NB4 (cell line): ENCODE measurements at regions not wholly inside any gene's neighbourhood (a gene's known extent, or its start where the extent isn't known, plus 50 kb on each side); places are given as distances from the start of the nearest gene placed in this dataset.

Experiments
- POLR2A ChIP-seq: IDR thresholded peaks from 2 replicates; pipeline ENCODE4 v1.6.1; 2011; ENCODE audit warnings: mild to moderate bottlenecking; ENCODE audit not compliant: insufficient read length; ENCODE audit errors: extremely low read depth
- TF ChIP-seq, protein P1 (sequence below): IDR thresholded peaks from one replicate; pipeline ENCODE4 v1.5.1; 2012; ENCODE audit warnings: low read depth, low read length

DNA sequence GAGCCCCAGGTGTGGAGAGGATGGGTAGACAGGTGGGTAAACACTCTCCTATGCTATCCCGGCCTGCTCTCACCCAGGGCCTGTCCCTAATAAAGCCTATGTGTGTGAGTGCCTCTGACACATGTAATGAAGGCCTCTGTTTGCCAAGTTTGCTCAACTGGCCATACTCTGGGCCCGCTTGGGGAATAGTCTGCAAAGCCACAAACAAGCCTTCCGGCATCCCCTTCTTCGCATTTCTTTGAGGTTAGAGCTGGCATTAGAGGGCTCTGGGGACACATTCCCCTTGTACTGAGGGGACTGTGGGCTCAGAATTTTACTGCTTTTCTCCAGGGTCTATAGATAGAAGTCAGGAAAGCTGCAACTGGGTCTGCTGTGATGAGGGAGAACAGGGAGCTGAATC, 240.5 kb downstream of the C12orf75 start:
- TF ChIP-seq POLR2A: no peak
- TF ChIP-seq, protein P1, sequence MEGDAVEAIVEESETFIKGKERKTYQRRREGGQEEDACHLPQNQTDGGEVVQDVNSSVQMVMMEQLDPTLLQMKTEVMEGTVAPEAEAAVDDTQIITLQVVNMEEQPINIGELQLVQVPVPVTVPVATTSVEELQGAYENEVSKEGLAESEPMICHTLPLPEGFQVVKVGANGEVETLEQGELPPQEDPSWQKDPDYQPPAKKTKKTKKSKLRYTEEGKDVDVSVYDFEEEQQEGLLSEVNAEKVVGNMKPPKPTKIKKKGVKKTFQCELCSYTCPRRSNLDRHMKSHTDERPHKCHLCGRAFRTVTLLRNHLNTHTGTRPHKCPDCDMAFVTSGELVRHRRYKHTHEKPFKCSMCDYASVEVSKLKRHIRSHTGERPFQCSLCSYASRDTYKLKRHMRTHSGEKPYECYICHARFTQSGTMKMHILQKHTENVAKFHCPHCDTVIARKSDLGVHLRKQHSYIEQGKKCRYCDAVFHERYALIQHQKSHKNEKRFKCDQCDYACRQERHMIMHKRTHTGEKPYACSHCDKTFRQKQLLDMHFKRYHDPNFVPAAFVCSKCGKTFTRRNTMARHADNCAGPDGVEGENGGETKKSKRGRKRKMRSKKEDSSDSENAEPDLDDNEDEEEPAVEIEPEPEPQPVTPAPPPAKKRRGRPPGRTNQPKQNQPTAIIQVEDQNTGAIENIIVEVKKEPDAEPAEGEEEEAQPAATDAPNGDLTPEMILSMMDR: no peak
